Muscle layer of duodenum (tissue), 2 donors: ENCODE measurements at regions not wholly inside any gene's neighbourhood (a gene's known extent, or its start where the extent isn't known, plus 50 kb on each side); places are given as distances from the start of the nearest gene placed in this dataset.
"Not testable (repeated sequence)": the region's sequence is repeated elsewhere in the genome, so short reads cannot be mapped to it uniquely, and the experiment has no call there.

ENCODE experiments used
- H3K27ac ChIP-seq: one replicate; pipeline ENCODE4 v1.7.0; 2013; ENCODE audit warnings: mild to moderate bottlenecking, low read length
- H3K27me3 ChIP-seq: one replicate; pipeline ENCODE4 v1.7.0; 2013; ENCODE audit warnings: low read depth, mild to moderate bottlenecking, control low read depth, low read length
- H3K36me3 ChIP-seq, 2 donors: one replicate each; pipeline ENCODE4 v1.7.0; 2013; ENCODE audit warnings: low read length in 2 of 2, control low read depth in 1 of 2, mild to moderate bottlenecking in 1 of 2; ENCODE audit not compliant: insufficient read depth in 2 of 2, control insufficient read depth in 1 of 2
- H3K4me1 ChIP-seq, 2 donors: one replicate each; pipeline ENCODE4 v1.7.0; 2013; ENCODE audit warnings: low read length in 2 of 2, mild to moderate bottlenecking in 2 of 2, control low read depth in 1 of 2, moderate library complexity in 1 of 2; ENCODE audit not compliant: insufficient read depth in 2 of 2, control insufficient read depth in 1 of 2
- H3K4me3 ChIP-seq, 2 donors: one replicate each; pipeline ENCODE4 v1.7.0; 2013; ENCODE audit warnings: low read length in 2 of 2, low read depth in 1 of 2, mild to moderate bottlenecking in 1 of 2
- H3K9me3 ChIP-seq, 2 donors: one replicate each; pipeline ENCODE4 v1.7.0; 2013; ENCODE audit warnings: low read length in 2 of 2, control low read depth in 1 of 2, mild to moderate bottlenecking in 1 of 2; ENCODE audit not compliant: control insufficient read depth in 1 of 2
- donor health status: healthy.

DNA sequence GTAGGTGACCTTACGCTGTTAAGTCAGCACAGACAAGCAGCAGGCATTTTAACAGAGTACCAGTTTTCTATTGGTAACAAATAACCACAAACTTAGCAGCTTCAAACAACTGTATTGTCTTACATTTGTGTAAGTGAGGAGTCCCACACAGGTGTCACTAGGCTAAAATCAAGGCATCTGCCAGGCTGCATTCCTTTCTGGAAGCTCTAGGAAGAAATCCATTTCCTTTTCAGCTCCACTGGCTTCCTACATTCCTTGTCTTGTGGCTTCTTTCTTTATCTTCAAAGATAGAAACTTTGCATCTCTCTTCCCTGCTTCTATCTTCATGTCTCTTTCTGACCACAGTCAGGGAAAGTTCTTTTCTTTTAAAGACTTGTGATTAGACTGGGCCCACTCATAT, 139.9 kb downstream of the TMEM144 start:
- no peaks in the 10 kb centered on the region for H3K36me3 ChIP-seq
- no peaks in the 10 kb centered on the region for H3K27me3 ChIP-seq
- H3K4me1 ChIP-seq = no peaks in the 10 kb centered on the region
- H3K27ac ChIP-seq = no peak overlapping the region
- no peaks in the 10 kb centered on the region for H3K9me3 ChIP-seq
- H3K4me3 ChIP-seq = no peak overlapping the region

DNA sequence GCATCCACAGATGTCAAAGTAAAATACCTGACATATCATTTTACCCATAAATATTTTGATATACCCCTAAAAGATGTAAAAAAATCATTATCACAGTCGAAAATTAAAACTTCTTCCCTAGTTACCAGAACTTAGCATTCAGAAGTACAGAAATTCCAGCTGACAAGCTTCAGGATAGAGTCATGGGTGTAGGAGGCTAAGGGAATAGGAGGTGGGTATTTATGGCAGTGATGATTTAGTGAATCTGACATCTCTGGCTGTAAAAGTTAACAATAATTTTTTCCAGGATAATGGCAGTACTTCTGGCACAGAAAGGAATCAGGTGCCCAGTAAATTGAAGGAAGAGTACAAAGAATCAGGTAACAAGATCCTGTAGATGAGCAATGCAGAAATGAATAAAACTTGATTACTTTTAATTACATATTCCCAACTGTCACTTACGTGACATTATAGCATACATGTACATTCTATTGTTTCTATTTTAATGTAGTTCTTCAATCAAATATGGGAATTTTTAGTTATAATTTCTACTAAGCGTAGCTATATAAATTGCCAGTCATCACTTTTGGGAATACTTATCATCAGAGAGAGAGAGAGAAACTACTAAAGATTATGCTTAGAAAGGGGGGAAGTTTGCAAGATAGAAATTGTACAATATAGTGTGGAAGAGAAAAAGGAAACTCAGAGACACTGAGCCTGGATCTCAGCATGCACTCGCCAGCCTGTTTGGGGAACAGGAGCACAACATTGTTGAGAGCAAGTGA, 143.4 kb downstream of the TMEM144 start:
- Histone ChIP-seq H3K27me3 (no peaks in the 10 kb centered on the region), H3K4me1 (no peaks in the 10 kb centered on the region), H3K27ac (no peak overlapping the region), H3K9me3 (no peaks in the 10 kb centered on the region), H3K36me3 (no peaks in the 10 kb centered on the region), H3K4me3 (no peak overlapping the region)

DNA sequence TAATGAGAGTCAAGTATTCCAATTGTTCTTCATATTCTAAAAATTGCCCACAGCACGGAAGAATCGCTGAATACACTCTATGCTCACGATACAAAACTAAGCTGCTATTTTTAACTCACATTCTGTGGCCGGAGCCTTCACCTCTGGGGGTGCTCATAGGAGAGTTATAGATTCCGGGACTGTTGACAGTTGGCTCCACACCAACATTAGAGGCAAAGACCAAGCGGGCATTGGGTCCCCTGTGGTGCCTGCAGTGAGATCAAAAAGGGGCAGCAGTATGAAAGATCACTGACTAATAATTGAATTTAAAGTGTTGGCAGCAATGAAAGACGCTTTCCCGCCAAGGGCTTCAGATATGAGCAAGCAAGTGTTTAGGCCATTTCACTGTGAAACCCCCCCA, 146.0 kb downstream of the TMEM144 start:
- H3K27ac ChIP-seq = no peak overlapping the region
- no peak overlapping the region for H3K4me3 ChIP-seq
- H3K9me3 ChIP-seq = no peaks in the 10 kb centered on the region
- H3K36me3 ChIP-seq = no peaks in the 10 kb centered on the region
- H3K27me3 ChIP-seq = no peaks in the 10 kb centered on the region
- no peaks in the 10 kb centered on the region for H3K4me1 ChIP-seq

DNA sequence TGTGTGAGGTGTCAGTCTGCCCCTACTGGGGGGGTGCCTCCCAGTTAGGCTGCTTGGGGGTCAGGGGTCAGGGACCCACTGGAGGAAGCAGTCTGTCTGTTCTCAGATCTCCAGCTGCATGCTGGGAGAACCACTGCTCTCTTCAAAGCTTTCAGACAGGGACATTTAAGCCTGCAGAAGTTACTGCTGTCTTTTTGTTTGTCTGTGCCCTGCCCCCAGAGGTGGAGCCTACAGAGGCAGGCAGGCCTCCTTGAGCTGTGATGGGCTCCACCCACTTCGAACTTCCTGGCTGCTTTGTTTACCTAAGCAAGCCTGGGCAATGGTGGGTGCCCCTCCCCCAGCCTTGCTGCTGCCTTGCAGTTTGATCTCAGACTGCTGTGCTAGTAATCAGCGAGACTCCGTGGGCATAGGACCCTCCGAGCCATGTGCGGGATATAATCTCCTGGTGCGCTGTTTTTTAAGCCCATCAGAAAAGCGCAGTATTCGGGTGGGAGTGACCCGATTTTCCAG, 153.7 kb upstream of the RXFP1 start:
- H3K4me3 ChIP-seq, H3K9me3 ChIP-seq, H3K27ac ChIP-seq, H3K27me3 ChIP-seq, H3K4me1 ChIP-seq, H3K36me3 ChIP-seq: not testable (repeated sequence)

DNA sequence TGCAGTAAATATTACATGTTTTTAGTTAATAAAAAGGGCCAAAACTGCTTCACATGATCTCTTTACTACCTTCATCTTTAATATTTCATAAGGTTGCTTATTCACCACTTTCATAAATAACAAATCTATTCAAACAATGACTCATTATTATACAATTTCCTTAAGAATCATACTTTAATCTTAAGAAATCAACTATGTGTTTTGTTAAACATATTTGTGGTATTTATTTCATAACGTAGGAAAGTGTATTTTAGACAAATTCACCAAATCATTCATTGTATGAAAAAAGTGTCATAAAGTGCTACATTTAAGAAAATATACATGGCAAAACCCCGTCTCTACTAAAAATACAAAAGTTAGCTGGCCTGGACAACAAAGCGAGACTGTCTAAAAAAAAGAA, 150.5 kb upstream of the RXFP1 start:
- H3K9me3 ChIP-seq = no peaks in the 10 kb centered on the region
- no peaks in the 10 kb centered on the region for H3K4me1 ChIP-seq
- H3K27ac ChIP-seq = no peak overlapping the region
- H3K4me3 ChIP-seq = no peak overlapping the region
- no peaks in the 10 kb centered on the region for H3K27me3 ChIP-seq
- H3K36me3 ChIP-seq = no peaks in the 10 kb centered on the region

DNA sequence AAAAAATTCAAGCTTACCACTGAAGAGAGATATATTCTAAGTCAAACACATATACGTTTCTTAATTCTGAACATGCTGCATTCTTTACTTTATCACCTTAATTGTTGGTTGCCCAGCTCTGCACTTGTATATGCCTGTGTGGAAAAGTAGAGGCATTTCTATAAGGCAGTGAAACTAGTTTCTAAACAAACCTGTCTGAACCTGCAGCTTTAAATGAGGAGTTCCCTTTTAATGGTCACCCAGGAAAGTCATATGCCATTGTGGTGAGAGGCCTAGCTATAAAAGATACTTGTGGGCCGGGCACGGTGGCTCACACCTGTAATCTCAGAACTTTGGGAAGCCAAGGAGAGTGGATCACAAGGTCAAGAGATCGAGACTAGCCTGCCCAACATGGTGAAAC, 147.4 kb upstream of the RXFP1 start:
- Histone ChIP-seq H3K9me3 (no peaks in the 10 kb centered on the region), H3K4me3 (no peak overlapping the region), H3K27me3 (no peaks in the 10 kb centered on the region), H3K4me1 (no peaks in the 10 kb centered on the region), H3K36me3 (no peaks in the 10 kb centered on the region), H3K27ac (no peak overlapping the region)

DNA sequence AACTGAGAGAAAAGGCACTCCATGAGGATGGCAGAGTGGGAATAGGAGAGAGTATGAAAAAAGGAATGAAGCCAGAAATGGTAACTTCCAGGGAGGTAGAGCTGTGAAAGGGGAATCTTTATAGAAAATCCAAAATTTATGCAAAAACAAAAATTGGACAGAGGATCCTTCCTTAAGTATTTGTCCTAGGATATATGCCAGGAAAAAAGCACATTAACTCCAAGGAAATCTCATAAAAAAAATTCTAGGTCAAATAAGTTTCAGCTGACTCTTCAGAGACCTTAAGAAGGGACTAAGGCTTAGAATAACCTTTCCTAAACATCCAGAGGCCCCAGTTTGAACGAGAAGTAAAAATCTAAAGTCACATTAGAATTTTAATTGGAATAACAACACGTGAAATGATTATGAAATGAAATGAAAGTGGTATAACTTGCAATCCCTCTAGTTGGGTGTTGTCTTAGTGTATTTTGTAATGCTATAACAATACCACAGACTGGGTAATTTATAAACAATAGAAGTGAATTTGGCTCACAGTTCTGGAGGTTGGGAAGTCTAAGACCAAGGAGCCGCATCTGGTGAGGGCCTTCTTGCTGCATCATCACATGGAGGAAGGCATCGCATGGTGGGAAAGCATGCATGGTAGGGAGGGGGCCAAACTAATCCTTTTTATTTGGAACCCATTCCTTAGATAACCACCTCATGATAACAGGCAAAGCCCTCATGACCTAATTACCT, 145.4 kb upstream of the RXFP1 start:
- Histone ChIP-seq H3K27ac (no peak overlapping the region), H3K9me3 (no peaks in the 10 kb centered on the region), H3K4me3 (no peak overlapping the region), H3K27me3 (no peaks in the 10 kb centered on the region), H3K4me1 (no peaks in the 10 kb centered on the region), H3K36me3 (no peaks in the 10 kb centered on the region)

DNA sequence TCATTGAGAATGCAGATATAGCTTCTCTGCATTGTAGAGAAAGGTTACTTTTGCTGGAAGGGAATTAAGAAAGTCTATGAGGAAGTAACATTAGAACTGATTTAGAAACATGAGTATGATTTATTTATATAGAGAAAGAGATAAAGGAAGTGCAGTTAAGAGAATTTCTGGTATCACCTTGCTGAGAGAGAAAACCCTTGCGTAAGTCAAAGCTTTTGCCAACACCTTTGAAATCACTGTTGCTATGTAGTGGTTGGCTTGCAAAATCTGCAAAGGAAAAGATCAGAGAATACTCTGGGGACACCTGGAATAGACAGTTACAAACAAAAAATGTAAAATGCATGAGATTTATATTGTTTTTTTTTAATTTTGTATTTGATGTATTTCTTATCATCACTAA, 137.3 kb upstream of the RXFP1 start:
- no peaks in the 10 kb centered on the region for H3K27me3 ChIP-seq
- no peaks in the 10 kb centered on the region for H3K36me3 ChIP-seq
- H3K9me3 ChIP-seq = no peaks in the 10 kb centered on the region
- H3K4me3 ChIP-seq = no peak overlapping the region
- H3K27ac ChIP-seq = no peak overlapping the region
- no peaks in the 10 kb centered on the region for H3K4me1 ChIP-seq

DNA sequence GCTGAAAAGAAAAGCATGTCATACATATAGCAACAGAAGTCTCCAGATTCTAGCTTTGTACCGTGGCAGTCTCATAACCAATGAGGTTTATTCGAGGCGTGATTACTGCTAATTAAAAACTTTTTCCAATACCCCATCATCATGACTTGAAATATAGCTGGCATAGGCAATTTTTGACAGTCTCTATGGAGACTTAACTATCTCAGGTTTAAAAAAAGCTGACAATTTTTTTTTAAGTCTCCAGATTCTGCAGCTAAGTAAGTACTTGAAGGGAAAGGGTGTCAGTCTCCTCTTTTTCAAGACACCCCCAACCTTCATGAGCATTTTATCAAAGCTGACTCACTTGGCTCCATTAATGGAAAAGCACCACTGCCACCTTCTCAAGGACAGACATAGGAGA, 126.3 kb upstream of the RXFP1 start:
- no peaks in the 10 kb centered on the region for H3K27me3 ChIP-seq
- no peaks in the 10 kb centered on the region for H3K36me3 ChIP-seq
- H3K4me3 ChIP-seq = no peak overlapping the region
- no peak overlapping the region for H3K27ac ChIP-seq
- no peaks in the 10 kb centered on the region for H3K4me1 ChIP-seq
- no peaks in the 10 kb centered on the region for H3K9me3 ChIP-seq

DNA sequence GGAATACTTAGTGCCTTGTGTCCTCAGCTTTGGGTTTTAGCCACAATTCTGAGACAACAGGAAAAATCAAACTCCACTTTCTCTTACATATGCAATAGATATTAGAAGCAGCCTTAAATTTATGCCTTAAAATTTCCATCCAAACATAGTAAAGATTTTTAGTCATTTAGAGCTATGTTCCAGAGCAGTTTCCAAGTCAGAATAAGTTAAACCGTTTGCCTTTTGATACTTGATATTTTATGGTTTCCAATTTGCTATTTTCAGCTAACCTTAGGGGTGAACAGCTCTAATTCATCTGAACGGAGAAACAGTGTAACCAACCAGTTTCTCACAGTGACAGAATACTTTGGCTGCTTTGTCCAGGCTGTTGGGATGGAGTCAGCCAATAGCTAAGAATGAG, 125.8 kb upstream of the RXFP1 start:
- Histone ChIP-seq H3K4me3 (no peak overlapping the region), H3K4me1 (no peaks in the 10 kb centered on the region), H3K27ac (no peak overlapping the region), H3K27me3 (no peaks in the 10 kb centered on the region), H3K9me3 (no peaks in the 10 kb centered on the region), H3K36me3 (no peaks in the 10 kb centered on the region)

DNA sequence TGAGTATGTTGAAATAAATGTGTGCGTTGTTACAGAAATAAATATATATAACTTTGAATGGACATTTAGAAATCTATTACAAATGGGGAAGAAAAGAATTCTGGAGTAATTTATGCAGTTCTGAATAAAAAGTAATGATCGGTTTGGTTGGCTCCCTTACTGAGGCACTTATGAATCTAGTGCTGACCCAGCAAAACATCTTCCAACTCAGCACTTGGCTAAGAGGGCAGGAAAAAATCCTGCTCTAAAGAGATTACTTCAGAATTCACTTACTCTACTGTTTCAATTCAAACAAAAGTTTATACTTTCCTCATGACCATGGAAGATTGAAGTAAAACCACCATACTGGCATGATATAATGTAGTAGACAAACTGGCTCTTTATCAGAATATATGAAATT, 123.9 kb upstream of the RXFP1 start:
- no peak overlapping the region for H3K4me3 ChIP-seq
- H3K36me3 ChIP-seq = no peaks in the 10 kb centered on the region
- H3K9me3 ChIP-seq = no peaks in the 10 kb centered on the region
- H3K27ac ChIP-seq = no peak overlapping the region
- H3K27me3 ChIP-seq = no peaks in the 10 kb centered on the region
- no peaks in the 10 kb centered on the region for H3K4me1 ChIP-seq
